Neural cell (in vitro differentiated cells): ENCODE measurements at regions not wholly inside any gene's neighbourhood (a gene's known extent, or its start where the extent isn't known, plus 50 kb on each side); places are given as distances from the start of the nearest gene placed in this dataset.

Experiments
- CTCF ChIP-seq: fragments of 450-650 bp; IDR thresholded peaks from 2 replicates; pipeline ENCODE4 v1.5.1; 2014; ENCODE audit warnings: antibody characterized with exemption, mild to moderate bottlenecking, moderate library complexity; ENCODE audit not compliant: poor library complexity, severe bottlenecking
- EP300 ChIP-seq: fragments of 450-650 bp; conservative IDR thresholded peaks from 2 replicates; pipeline ENCODE4 v1.6.1; 2014; ENCODE audit warnings: antibody characterized with exemption, mild to moderate bottlenecking, moderate library complexity; ENCODE audit not compliant: poor library complexity, severe bottlenecking
- EZH2 ChIP-seq: fragments of 200-600, 300-800 bp; shearing (Covaris generic), sonication (generic); IDR thresholded peaks from 2 replicates; pipeline ENCODE4 v1.6.1; 2014; ENCODE audit warnings: antibody characterized with exemption, low read length, borderline replicate concordance, mild to moderate bottlenecking; ENCODE audit not compliant: insufficient read depth, poor library complexity, severe bottlenecking
- MXI1 ChIP-seq: fragments of 450-650 bp; conservative IDR thresholded peaks from 2 replicates; pipeline ENCODE4 v1.6.1; 2014; ENCODE audit warnings: antibody characterized with exemption, mild to moderate bottlenecking; ENCODE audit not compliant: poor library complexity, severe bottlenecking
- POLR2AphosphoS5 ChIP-seq: IDR thresholded peaks from 2 replicates; pipeline ENCODE4 v1.6.1; 2012
- RAD21 ChIP-seq: fragments of 450-650 bp; conservative IDR thresholded peaks from 2 replicates; pipeline ENCODE4 v1.6.1; 2014; ENCODE audit warnings: antibody characterized with exemption, mild to moderate bottlenecking, moderate library complexity
- REST ChIP-seq: IDR thresholded peaks from 2 replicates; pipeline ENCODE4 v1.6.1; 2012; ENCODE audit warnings: borderline replicate concordance

- TF ChIP-seq RAD21, result no peak
- TF ChIP-seq REST, result no peak
- no peak for TF ChIP-seq CTCF
- TF ChIP-seq EZH2, result no peak
- TF ChIP-seq POLR2AphosphoS5, result no peak
- no peak for TF ChIP-seq MXI1
- no peak for TF ChIP-seq EP300
Observed at GRCh38 chr21:35672313-35672712, 388.0 kb downstream of the SETD4 start.
